GM23248 (cell line): ENCODE measurements at regions not wholly inside any gene's neighbourhood (a gene's known extent, or its start where the extent isn't known, plus 50 kb on each side); places are given as distances from the start of the nearest gene placed in this dataset.

Experiments used
- EZH2 ChIP-seq: fragments of 200-600 bp; sonication (generic); IDR thresholded peaks from 2 replicates; pipeline ENCODE4 v1.6.1; 2018; ENCODE audit warnings: antibody characterized with exemption, mild to moderate bottlenecking; ENCODE audit not compliant: insufficient read depth, poor library complexity, severe bottlenecking
- EZH2phosphoT487 ChIP-seq: fragments of 200-600 bp; sonication (generic); IDR thresholded peaks from 2 replicates; pipeline ENCODE4 v1.6.1; 2018; ENCODE audit warnings: antibody characterized with exemption, moderate library complexity, mild to moderate bottlenecking, low read depth; ENCODE audit not compliant: insufficient read depth

GRCh38 chr17:6327007-6327406 lies 107.9 kb downstream of the AIPL1 start:
- TF ChIP-seq EZH2 = no peak
- TF ChIP-seq EZH2phosphoT487 = no peak
